Sigmoid colon (tissue), 6 donors: ENCODE measurements at regions not wholly inside any gene's neighbourhood (a gene's known extent, or its start where the extent isn't known, plus 50 kb on each side); places are given as distances from the start of the nearest gene placed in this dataset.

ENCODE experiments used
- DNase-seq: peaks from one replicate; pipeline ENCODE4 v3.0.0-alpha.2; 2019
- H3K27ac ChIP-seq, 4 donors: fragments of 200-600 bp; sonication (generic); one replicate each; pipeline ENCODE4 v1.5.1; 2016 to 2019; ENCODE audit warnings: mild to moderate bottlenecking in 1 of 4
- H3K27me3 ChIP-seq, 3 donors: fragments of 200-600 bp; sonication (generic); one replicate each; pipeline ENCODE4 v1.5.1; 2019; ENCODE audit warnings: mild to moderate bottlenecking in 1 of 3
- H3K36me3 ChIP-seq, 4 donors: fragments of 200-600 bp; sonication (generic); one replicate each; pipeline ENCODE4 v1.5.1; 2016 to 2019
- H3K4me1 ChIP-seq, 4 donors: fragments of 200-600 bp; sonication (generic); one replicate each; pipeline ENCODE4 v1.5.1; 2017 to 2019
- H3K4me3 ChIP-seq, 4 donors: fragments of 200-600 bp; sonication (generic); one replicate each; pipeline ENCODE4 v1.5.1; 2017 to 2019; ENCODE audit warnings: mild to moderate bottlenecking in 2 of 4, moderate library complexity in 1 of 4
- H3K9me3 ChIP-seq, 4 donors: fragments of 200-600 bp in 3 of 4; sonication (generic) in 3 of 4; one replicate each; pipeline versions ENCODE4 v1.5.1 to v1.6.1; 2013 to 2019
- CTCF ChIP-seq, 4 experiments: fragments of 450-650 bp in 3 of 4; fragments of 200-600 bp in 1 of 4; IDR thresholded peaks; one replicate each; pipeline ENCODE4 v1.5.1; 2016 to 2019; ENCODE audit warnings: antibody characterized with exemption in 4 of 4, mild to moderate bottlenecking in 3 of 4, moderate library complexity in 2 of 4
- EP300 ChIP-seq, 4 donors: sonication (generic); formaldehyde crosslinking; IDR thresholded peaks; one replicate each; pipeline ENCODE4 v1.6.1; 2017; ENCODE audit warnings: antibody characterized with exemption in 4 of 4
- POLR2A ChIP-seq, 2 donors: fragments of 450-650 bp; IDR thresholded peaks; one replicate each; pipeline ENCODE4 v1.6.1; 2016; ENCODE audit warnings: antibody characterized with exemption in 2 of 2, mild to moderate bottlenecking in 2 of 2, moderate library complexity in 2 of 2
- POLR2AphosphoS5 ChIP-seq, 4 donors: sonication (generic); formaldehyde crosslinking; IDR thresholded peaks; one replicate each; pipeline ENCODE4 v1.6.1; 2017; ENCODE audit warnings: antibody characterized with exemption in 4 of 4
- WGBS, 2 donors: extraction: QIAGEN DNeasy Blood & Tissue Kit; methylation state at CpG; one replicate each; pipeline ENCODE4 v1.1.7; 2013; 5-methylcytosine and 5-hydroxymethylcytosine counted together
- intact Hi-C: fragments of 100-400 bp; cut with DNase I; formaldehyde crosslinking; loops from one replicate; pipeline ENCODE4 v1.15.1; 2023
- donor health status: healthy with polysubstance abuse.
- donor health status: healthy.

DNA sequence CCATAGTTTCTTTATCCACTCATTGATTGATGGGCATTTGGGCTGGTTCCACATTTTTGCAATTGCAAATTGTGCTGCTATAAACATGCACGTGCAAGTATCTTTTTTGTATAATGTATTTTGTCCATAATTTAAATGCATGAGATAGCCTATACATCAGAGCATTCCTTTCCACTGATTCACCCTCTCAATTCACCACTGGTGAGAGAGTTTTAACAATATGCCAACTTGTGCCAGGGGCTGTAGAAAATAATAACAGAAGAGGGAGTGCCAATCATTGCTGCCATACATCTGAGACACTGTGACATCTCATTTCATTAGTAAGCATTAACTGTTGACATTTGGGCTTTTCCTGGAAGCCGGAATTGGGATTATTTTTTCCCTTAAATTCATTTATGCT lies 125.1 kb downstream of the RAP2A start:
- no peaks in the 10 kb centered on the region for H3K36me3 ChIP-seq
- no peak for DNase-seq
- WGBS, 2 donors, result 81 to 85% methylated on average over 2 of the region's 2 CpGs
- no peak overlapping the region for H3K4me3 ChIP-seq
- intact Hi-C loops, result no loop called here
- TF ChIP-seq POLR2AphosphoS5 (IDR thresholded peaks at IDR 0.05) (no peak), CTCF (IDR thresholded peaks at IDR 0.05) (no peak), POLR2A (IDR thresholded peaks at IDR 0.05) (no peak), EP300 (IDR thresholded peaks at IDR 0.05) (no peak)
- no peaks in the 10 kb centered on the region for H3K27me3 ChIP-seq
- no peak overlapping the region for H3K27ac ChIP-seq
- H3K9me3 ChIP-seq, result no peaks in the 10 kb centered on the region
- H3K4me1 ChIP-seq, result no peaks in the 10 kb centered on the region

DNA sequence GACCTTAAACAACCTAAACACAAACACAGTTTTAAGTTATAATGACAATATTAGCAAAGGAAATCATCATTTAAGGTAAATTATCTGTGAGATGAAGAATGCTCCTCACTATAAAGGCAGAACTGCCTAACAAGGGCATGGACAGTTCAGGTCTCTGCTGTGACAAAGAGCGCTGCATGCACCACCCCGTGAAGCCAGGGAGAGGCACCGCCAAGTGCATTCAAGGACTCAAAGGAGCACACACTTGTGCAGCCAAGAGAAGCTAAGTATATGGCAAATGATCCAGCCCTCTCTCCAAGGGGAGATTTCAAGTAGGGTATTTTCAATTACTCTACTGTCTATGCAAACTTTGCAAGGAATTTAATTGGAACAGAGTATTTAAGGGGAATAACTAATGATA lies 126.0 kb downstream of the RAP2A start:
- Histone ChIP-seq H3K9me3 (no peaks in the 10 kb centered on the region), H3K36me3 (no peaks in the 10 kb centered on the region), H3K27ac (no peak overlapping the region), H3K27me3 (no peaks in the 10 kb centered on the region), H3K4me1 (no peaks in the 10 kb centered on the region), H3K4me3 (no peak overlapping the region)
- intact Hi-C loops, result no loop called here
- WGBS, 2 donors, result 92 to 98% methylated on average over 3 of the region's 3 CpGs
- DNase-seq, result no peak
- TF ChIP-seq POLR2A (IDR thresholded peaks at IDR 0.05) (no peak), EP300 (IDR thresholded peaks at IDR 0.05) (no peak), POLR2AphosphoS5 (IDR thresholded peaks at IDR 0.05) (no peak), CTCF (IDR thresholded peaks at IDR 0.05) (no peak)

- intact Hi-C loops, result no loop called here
- no peak for DNase-seq
- no peak overlapping the region for H3K4me3 ChIP-seq
- no peaks in the 10 kb centered on the region for H3K9me3 ChIP-seq
- WGBS, 2 donors, result 45 to 56% methylated on average over 1 of the region's 1 CpG
- TF ChIP-seq POLR2AphosphoS5 (IDR thresholded peaks at IDR 0.05) (no peak), POLR2A (IDR thresholded peaks at IDR 0.05) (no peak), EP300 (IDR thresholded peaks at IDR 0.05) (no peak), CTCF (IDR thresholded peaks at IDR 0.05) (no peak)
- H3K36me3 ChIP-seq, result no peaks in the 10 kb centered on the region
- no peaks in the 10 kb centered on the region for H3K4me1 ChIP-seq
- H3K27me3 ChIP-seq, result no peaks in the 10 kb centered on the region
- H3K27ac ChIP-seq, result no peak overlapping the region
Observed at GRCh38 chr13:97561182-97561581, 127.2 kb downstream of the RAP2A start.

- TF ChIP-seq POLR2AphosphoS5 (IDR thresholded peaks at IDR 0.05) (no peak), CTCF (IDR thresholded peaks at IDR 0.05) (no peak), EP300 (IDR thresholded peaks at IDR 0.05) (no peak)
- Histone ChIP-seq H3K27me3 (no peaks in the 10 kb centered on the region), H3K4me1 (no peaks in the 10 kb centered on the region), H3K27ac (no peak overlapping the region), H3K4me3 (no peak overlapping the region), H3K36me3 (no peaks in the 10 kb centered on the region), H3K9me3 (no peaks in the 10 kb centered on the region)
- intact Hi-C loops, result no loop called here
- DNase-seq, result no peak
- 88 to 95% methylated on average over 1 of the region's 1 CpG for WGBS, 2 donors
Observed at GRCh38 chr13:97562962-97563361, 129.0 kb downstream of the RAP2A start.

- intact Hi-C loops, result no loop called here
- Histone ChIP-seq H3K9me3 (no peaks in the 10 kb centered on the region), H3K4me3 (no peak overlapping the region), H3K36me3 (no peaks in the 10 kb centered on the region), H3K27ac (no peak overlapping the region), H3K4me1 (peaks cover 0 to 3% (median 0%) of the 10 kb centered on the region in 4 donors), H3K27me3 (no peaks in the 10 kb centered on the region)
- 84 to 92% methylated on average over 5 of the region's 5 CpGs for WGBS, 2 donors
- no peak for TF ChIP-seq CTCF (IDR thresholded peaks at IDR 0.05)
- TF ChIP-seq POLR2A (IDR thresholded peaks at IDR 0.05), result no peak
- no peak for TF ChIP-seq EP300 (IDR thresholded peaks at IDR 0.05)
- TF ChIP-seq POLR2AphosphoS5 (IDR thresholded peaks at IDR 0.05), result no peak
- DNase-seq, result no peak
Observed at GRCh38 chr13:97564956-97565355, 131.0 kb downstream of the RAP2A start.
